NCI-H1105 treated with DMSO at 0.1 percent for 48 hours (cell line): ENCODE measurements at regions not wholly inside any gene's neighbourhood (a gene's known extent, or its start where the extent isn't known, plus 50 kb on each side); places are given as distances from the start of the nearest gene placed in this dataset.

Experiments used
- DNase-seq: peaks from one replicate; lab custom pipeline; 2025; lab: John Stamatoyannopoulos, UW

DNA sequence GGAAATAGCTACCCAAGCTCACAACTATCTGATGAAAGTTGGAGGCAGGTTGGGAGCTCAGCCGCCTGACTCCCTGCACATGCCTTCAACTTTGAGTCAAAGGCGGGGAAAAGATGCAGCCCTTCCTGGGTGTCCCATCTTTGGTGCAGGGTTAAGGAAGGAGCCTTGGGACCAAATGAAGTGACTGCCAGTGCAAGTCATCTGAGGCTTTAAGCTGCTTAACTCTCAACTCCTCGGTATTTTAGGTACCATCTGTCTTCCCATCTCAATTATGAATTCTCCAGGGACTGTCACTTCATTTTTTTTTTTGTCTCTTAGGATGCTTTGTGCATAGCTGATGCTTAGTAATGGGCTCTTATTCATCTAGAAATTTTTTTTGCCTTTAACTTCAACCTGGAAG lies 408.8 kb upstream of the C2CD4B start:
- no peak for DNase-seq

DNA sequence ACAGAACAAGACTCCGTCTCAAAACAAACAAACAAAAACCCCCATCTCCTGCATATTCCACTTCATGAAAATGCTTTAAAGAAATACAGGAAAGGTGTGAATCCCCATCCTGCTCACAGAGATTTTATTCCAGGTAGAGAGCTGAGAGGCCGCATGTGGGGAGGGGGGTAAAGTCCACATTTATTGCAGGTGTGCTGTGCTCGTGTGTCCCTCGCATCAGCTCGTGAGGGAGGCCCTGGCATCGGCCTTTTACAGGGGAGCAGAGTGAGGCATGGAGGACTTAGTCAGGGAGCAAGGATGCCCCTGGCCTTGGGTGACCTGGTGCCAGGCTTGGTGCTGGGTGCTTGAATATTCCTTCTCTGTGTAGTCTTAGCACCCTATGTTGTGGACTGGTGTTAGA lies 413.5 kb upstream of the C2CD4B start:
- DNase-seq = no peak

DNA sequence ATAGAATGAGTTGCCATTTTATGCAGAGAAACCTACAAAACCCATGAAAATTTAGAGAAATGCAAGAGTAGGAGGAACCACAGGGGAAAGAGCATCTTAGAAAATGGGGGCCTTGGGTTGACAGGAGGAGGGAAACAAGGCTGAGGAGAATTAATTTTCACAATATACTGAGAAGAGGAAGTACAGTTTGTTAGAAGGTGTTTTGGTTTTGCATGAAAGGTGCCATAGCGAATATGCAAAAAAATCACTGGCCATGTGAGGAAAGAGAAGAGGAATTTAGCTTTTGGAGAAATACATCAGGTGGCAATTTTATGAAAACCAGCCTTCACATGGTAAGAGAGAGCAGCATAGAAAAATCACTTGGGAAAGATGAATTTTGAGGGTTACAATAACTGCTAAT lies 413.9 kb upstream of the C2CD4B start:
- no peak for DNase-seq

DNA sequence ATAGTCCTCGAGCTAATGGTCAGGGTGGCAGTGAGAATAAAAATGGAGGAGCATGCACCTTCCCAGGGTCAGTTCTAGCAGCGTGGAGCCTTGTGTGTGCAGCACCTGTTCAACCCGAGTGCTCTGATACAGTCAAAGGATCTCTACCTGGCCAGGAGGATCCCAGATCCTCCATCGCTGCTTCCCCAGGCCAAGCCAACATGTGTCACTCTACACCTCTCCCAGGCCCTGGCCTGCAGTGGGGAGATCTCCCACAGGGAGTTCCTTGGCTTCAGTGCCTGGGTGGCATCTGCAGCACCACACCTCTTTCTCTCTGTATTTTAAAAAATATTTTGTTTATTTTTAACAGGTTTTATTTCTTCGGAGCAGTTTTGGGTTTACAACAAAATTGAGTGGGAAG lies 414.8 kb upstream of the C2CD4B start:
- DNase-seq = no peak

DNA sequence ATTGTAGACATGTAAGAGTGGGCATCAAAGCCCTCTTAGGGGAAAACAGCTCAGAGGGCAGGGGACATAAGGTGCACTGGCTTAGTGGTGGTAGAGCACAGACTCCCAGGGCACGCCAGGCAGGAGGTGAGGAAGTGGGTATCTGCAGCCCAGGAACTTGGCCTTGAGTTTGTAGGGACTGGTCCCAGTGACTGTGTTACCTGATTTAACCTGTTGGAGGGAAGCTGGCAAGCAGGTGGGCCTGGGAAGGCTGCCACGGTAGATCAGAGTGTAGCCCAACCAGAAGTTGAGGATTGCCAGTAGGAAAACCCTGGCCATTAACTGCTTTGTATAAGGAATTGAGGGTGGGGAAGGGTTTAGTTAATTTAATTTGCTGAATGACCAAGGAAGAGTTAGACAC lies 417.5 kb upstream of the C2CD4B start:
- no peak for DNase-seq

DNA sequence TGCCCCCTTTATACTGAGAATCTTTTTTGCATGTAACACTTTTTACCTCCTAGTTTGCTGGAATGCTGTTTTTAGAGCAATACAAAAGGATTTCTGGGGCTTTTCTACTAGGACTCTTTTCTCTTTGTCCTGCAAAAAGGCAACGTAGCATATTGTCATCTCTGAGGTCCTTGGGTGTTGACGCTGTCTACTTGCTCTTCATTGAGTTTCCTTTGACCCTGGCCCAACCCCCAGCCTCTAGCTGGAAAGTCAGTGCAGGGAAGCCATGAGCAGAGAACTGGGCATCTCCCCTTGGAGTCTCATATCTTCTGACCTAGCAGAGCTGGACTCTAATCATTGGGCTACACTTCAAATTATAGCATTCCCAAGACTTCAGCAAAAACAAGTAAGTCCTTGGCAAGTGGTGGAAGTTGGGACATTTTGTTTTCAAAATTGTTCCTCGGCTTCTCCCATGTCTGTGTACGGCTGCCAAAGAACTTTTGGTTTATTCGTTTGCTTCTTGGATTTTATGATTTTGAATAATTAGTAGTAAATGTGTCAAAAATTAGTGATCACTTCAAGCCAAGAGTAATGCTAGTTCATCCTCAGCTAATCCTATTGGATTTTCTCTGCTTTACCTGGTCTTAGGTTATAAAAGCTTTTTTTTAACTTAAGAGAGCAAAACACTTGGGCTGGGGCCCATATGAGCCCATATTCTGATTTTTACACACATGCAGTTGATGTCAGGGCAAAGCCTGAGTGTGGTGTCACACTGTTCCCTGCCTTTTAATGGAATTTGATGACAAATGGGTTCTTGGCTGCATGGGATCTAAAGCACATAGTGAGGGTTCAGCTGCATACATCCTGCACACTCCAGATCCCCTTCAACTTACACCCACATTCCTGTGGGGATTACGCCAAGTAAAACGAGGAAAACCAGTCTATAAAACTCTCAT lies 419.5 kb upstream of the C2CD4B start:
- DNase-seq = no peak

DNA sequence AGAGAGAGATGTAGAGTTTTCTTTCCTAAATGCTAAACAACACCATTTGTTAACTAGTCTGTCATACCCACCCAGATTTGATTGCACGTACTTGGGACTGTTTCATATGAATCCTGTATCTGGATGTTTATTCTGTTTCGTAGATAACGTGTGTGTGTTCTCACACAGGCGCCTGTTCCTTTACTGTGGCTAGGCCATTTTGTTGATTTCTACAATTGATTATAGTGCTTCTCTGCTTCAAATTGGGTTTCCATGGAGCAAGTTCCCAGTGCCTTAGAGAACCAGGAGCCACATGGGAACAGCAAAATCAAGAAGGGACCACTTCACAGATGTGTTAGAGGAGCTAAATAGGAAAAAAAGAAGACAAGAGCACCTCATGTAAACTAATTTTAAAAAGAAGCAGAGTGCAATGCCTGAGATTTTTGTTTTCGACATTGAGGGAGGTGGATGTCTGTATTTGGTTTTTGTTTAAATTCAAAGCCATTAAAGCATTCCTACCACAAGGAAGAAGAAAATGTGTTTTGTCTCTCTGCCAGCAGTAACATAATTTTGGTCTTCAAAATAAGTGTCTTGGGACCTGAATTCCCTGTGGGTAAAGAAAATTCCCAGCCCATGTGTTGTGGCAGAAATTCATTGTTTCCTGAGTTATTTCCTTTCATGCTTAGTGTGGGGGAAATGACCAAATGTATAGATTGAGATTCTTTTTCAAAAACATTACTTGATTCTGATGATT lies 424.0 kb upstream of the C2CD4B start:
- DNase-seq = no peak

DNA sequence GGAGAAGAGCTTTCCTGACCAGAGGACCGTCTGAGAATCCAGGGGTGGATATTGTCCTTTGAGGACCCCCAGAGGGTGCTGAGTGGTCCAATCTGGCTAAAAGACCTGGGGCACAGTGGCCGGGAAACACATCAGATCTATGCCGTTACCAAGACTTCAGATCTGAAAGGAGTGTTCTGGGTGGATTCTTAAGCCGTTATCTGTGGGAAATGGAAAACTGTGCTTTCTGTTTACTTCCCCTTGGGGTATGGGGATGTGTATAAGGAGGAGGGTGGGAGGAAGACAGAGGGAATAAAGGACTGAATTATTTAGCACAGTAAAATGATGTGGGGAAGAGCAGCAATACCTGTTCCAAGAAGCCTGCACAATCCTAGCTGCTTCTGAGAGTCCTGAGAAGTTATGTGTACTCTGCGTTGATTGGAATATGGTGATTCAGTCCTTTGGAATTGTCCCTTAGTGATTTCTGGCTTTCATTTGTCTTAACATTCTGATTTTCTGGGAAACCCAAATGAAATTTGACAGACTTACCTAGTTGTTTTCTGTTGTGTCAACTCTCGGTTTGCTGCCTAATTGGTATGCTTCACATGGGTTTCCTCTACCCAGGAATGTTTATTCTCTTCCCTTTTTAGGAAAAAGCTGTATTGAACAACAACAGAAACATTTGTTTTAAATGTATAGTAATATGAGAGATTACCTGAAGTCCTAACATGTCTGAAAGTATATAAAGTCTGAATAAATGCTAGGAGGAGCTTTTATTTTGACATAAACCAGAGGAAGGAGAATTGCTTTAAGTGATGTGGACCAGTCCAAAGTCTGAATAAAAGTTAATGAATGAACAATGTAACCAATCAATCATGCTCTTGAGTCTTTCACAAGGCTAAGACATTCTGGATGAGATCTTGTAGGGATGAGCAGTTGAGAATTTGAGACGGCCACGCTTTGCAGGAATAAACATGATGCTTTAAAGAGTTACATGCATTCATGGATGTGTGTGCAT lies 427.1 kb upstream of the C2CD4B start:
- no peak for DNase-seq

DNA sequence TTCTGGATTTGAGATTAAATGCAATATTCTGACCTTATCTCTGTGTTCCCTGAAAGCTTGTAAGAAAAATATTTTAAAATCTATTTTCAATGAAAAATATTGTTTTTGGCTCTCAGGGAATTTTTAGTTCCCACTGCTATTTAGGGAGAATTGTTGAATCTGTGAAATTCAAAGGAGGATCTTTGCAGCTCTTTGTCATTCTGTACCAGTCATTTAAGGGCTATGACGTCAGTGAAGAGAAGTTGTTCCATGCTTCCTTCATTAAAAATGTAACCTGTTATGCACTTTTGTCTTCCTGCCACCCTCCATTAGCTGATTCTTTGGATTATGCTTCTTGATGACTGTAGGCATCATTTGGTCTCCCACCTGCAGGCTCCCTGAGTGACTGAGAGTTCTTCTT lies 427.8 kb upstream of the C2CD4B start:
- no peak for DNase-seq

DNA sequence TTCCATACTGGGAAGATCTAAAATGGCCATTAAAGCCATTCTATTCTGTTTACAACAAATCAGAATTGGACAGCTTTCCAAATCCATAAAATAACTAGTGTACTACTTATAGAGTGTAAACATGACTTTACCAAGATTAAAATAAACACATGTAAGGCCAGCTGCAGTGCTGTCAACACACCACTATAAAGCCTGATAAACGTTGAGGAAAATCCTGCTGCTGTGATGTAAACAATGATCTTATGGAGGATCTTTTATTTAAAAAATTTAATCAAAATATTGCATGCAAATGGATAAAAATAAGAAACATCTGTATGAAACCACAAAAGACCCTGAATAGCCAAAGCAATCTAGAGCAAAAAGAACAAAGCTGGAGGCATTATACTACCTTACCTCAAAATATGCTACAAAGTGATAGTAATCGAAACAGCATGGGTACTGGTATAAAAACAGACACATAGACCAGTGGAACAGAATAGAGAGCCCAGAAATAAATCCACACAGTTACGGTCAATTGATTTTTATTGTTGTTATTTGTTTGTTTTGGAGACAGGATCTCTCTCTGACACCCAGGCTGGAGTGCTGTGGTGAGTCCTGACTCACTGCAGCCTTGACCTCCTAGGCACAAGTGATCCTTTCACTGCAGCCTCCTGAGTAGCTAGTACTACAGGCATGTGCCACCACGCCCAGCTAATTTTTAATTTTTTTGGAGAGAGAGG lies 428.8 kb upstream of the C2CD4B start:
- no peak for DNase-seq

DNA sequence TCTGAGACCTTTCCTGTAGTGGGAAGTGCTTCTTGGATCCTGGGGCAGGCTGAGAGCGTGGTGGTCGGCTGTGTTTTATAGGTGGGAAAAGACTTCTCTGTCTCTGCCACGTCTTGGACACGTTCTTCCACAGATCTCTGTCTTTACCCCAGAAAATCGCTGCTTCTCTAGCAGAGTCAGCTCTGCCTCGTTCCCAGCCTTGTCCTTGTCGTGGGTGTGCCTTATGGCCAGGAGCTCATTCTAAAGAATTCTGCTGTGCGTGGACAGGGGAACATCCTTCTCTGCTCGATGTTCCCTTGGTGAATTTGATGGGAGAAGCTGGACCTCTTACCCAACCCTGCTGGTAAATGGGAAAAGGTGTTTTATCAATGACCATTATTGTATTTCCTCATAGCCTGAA lies 433.1 kb upstream of the C2CD4B start:
- no peak for DNase-seq

DNA sequence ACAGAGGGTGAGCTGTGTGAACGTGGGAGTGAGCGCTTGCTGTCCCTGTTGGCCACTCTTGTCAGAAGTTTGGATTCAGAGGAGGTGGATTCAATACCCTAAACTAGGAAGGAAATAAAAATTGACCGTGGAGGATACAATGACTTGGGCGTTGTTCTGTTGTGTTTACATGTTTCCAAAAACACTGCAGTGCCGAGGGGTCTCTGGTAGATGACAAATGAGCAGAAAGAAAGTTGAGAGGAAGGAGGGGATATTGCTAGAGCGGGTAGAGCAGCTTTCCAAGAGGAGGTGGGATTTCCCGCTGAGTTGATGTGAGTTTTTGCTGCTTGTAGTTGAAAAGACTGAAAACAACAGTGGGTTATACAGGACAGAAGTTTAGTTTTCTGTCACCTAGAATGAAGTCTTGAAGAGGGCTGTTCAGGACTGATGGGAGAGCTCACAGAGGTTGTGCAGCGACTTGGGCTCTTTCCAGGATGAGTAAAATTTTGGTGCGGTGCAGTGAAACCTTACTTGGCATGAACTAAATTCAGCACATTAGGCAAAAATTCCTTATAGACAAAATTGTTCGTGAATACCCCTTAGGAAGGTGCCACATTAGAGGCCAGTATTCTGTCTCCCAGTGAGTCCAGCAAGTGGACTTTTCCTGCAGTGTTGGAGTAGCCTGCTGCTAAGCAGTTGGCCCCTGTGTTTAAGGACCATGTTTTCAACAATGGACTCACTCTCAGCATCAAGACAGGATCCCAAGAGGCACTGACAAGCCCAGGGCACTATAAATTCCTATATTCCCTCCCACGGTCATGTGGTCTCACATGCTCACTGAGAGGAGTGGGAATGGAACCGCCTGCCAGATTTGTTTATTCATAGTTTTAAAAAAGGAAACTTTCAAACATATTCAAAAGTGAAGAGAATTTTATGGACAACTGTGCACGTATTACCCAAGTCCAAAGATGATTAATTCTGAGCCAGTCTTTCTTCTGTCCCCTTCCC lies 435.0 kb upstream of the C2CD4B start:
- DNase-seq = no peak

DNA sequence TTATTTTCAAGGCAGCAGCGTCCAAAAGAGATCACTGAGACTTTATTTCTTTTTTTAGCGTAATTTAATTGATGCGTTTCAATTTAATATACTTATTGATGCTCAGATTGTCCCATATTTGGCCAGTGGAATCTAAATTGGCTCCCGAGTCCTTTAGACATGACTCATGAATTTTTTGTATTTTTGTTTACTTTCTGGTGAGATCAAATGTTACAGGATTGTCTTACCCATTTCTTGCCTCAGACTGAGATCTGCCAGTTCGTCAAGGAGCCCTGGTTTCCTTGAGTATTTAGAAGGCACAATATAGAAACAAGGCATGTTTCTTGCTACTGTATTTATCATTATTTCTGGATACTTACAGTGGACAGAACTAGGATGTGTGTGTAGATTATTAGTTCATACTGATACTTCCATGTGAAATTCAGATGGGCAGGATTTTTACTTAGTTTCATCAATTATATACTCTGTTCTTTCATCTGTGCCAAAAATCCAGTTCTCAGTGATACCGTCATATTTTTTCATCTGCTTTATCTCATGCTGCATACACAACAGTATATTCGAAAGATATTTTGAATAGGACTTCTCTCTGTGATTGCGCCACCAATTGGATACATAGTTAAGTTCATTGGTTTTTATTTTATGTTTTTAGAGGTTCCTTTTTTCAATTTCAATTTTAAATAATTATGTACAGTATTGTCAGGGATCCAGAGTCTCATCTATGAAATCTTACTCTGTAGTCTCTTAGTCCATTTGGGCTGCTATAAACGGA lies 436.9 kb upstream of the C2CD4B start:
- DNase-seq = no peak

DNA sequence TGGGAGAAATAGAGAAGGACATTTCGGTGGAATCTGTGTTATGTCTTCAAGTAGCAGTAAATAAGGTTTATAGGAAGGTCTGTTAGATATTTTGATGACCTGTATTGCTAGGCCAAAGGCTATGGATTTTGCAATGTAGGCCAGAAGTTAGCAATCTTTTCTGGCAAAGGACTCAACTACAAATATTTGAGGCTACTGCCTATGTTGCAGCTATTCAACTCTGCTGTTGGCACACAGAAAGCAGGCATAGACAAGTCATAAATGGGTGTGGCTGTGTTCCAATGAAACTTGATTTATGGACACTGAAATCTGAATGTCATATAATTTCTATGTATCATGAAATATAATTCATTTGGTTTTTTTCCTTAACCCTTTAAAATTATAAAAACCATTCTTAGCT lies 438.7 kb upstream of the C2CD4B start:
- DNase-seq = no peak

DNA sequence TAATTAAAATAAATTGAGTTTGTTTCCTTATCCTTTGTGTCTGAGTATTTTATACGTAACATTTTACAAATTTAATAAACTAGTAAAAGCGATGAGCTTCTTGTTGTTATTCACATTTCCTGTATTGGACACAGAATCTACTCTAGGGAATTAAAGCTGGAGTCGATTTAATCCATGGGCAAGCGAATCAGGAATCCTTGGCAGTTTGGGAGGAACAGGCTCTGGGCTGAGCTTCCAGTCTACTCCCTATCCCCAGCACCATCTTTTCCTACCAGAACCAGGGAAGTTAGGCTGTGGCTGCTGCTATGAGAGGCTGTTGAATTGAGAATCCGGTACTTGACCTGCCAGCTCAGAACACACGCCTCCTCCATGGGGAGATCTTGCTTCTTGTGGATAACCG lies 437.3 kb upstream of the TPM1 start:
- DNase-seq = no peak

DNA sequence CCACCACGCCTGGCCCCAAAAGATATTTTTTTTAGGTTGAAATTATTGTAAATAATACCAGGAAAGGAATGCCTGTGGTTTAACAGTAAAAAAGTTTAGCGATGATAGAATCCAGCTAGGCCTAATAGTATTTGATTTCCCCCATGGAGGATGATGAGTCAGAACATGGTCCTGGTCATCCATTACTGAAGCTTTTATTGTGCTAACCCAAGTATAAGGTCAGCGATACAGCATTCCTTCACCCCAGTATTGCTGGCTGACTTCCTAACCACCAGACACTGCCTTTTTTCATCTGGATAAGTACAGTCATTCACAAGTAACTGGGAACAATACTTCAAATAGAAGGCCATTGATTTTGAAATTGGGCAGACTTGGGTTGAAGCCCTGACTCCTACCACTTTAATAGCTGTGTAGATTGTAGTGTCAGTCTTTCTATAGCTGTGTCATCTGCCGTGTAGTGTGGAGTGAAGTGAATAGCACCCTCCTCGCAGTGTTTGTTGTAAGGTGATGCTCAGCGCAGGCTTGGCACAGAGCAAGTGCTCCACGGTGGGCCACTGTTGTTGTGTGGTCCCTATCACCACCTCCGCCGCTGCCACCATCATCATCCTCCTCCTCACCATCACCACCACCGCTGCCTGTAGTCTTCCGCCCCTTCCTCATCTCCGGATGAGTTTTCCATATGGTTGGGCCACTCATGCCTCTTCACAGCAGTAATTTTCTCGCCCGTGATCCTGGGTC lies 436.0 kb upstream of the TPM1 start:
- no peak for DNase-seq

DNA sequence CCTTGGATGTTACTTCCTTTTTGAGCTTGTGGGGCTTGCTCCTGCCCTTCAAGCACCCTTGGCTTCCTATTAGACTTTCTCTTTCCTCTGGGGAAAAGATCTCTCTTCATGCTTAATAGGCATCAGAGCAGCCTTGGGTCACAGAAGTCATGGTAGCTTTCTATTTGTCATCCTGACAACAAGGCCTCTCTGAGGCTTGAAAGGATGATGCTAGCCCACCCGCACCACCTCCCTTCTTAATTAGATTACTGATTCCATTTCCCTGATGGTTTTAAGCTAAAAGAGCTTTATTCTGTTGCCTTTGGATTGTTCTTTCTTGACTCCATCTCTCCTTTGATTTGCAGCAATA lies 435.5 kb upstream of the TPM1 start:
- no peak for DNase-seq

DNA sequence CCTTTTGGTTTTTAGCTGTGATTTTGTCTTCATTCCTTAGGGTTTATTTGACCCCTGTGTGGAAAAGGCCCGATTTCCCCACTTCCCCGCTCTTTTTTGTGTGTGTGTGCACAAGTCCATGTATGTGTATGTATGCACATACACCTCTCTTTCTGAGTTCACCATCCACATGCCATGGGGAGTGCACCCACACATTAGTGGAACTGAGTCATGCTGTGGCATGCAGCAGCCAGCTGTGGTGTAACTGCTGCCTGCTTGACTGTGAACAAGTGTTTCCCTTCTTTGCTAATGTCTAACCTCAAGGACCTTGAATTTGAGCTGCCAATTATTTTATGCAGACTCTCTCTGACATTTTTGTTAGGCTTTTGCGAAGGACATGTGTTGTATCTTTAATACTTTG lies 434.9 kb upstream of the TPM1 start:
- no peak for DNase-seq

DNA sequence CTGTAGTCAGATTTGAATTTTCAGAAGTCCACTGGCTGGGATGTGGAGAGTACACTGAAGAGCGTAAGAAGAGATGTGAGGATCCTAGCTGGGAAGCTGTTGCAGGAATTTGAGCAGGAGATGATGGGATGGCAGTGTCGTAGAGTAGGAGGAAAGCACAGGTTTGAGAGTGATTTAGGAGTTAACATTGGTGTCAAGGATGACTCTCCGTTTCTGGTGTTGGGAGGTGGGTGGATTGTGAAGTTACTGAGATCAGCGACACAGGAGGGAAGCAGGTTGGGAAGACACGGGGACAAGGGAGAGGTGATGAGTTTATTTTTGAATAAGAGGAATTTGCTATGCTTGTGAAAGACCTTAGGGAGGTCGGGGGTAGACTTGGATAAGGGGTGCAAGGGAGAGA lies 434.2 kb upstream of the TPM1 start:
- DNase-seq = no peak
